ENCODE measurements at regions not wholly inside any gene's neighbourhood (a gene's known extent, or its start where the extent isn't known, plus 50 kb on each side); places are given as distances from the start of the nearest gene placed in this dataset.

GRCh38 chr4:129998436-129999150, 902.6 kb downstream of the C4orf33 start:
- TF ChIP-seq SP1 (IDR thresholded peaks at IDR 0.05) (no peak), GABPA (IDR thresholded peaks at IDR 0.05 in 1 of 2, conservative IDR thresholded peaks at IDR 0.05 in 1 of 2) (no peak), CTCF (IDR thresholded peaks at IDR 0.05; ENCODE audit: low read depth, low read length, missing input control) (no peak), REST (IDR thresholded peaks at IDR 0.05) (no peak), YY1 (IDR thresholded peaks at IDR 0.05) (no peak), MAX (IDR thresholded peaks at IDR 0.05) (no peak), ZBTB33 (IDR thresholded peaks at IDR 0.05) (no peak), TAF1 (conservative IDR thresholded peaks at IDR 0.05) (no peak), ATF3 (IDR thresholded peaks at IDR 0.05) (no peak), JUND (IDR thresholded peaks at IDR 0.05) (no peak), NR2F2 (IDR thresholded peaks at IDR 0.05) (no peak), RXRA (IDR thresholded peaks at IDR 0.05) (no peak)
